ENCODE measurements at regions not wholly inside any gene's neighbourhood (a gene's known extent, or its start where the extent isn't known, plus 50 kb on each side); places are given as distances from the start of the nearest gene placed in this dataset.

- TF ChIP-seq, protein P1, sequence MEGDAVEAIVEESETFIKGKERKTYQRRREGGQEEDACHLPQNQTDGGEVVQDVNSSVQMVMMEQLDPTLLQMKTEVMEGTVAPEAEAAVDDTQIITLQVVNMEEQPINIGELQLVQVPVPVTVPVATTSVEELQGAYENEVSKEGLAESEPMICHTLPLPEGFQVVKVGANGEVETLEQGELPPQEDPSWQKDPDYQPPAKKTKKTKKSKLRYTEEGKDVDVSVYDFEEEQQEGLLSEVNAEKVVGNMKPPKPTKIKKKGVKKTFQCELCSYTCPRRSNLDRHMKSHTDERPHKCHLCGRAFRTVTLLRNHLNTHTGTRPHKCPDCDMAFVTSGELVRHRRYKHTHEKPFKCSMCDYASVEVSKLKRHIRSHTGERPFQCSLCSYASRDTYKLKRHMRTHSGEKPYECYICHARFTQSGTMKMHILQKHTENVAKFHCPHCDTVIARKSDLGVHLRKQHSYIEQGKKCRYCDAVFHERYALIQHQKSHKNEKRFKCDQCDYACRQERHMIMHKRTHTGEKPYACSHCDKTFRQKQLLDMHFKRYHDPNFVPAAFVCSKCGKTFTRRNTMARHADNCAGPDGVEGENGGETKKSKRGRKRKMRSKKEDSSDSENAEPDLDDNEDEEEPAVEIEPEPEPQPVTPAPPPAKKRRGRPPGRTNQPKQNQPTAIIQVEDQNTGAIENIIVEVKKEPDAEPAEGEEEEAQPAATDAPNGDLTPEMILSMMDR (IDR thresholded peaks at IDR 0.05; ENCODE audit: insufficient read depth, low read length) = no peak
- no peak for TF ChIP-seq GABPA (IDR thresholded peaks at IDR 0.05; ENCODE audit: low read depth)
These were observed 69.4 kb downstream of the CHRM3 start for GRCh38 chr1:239455743-239456142.
